NT2/D1 (cell line): ENCODE measurements at regions not wholly inside any gene's neighbourhood (a gene's known extent, or its start where the extent isn't known, plus 50 kb on each side); places are given as distances from the start of the nearest gene placed in this dataset.

Experiments used
- SUZ12 ChIP-seq: IDR thresholded peaks from 2 replicates; pipeline ENCODE4 v1.6.1; 2011; ENCODE audit not compliant: insufficient read length, insufficient read depth; ENCODE audit errors: extremely low read depth
- ZNF274 ChIP-seq: IDR thresholded peaks from 2 replicates; pipeline ENCODE4 v1.6.1; 2011; ENCODE audit warnings: mild to moderate bottlenecking, low read depth, low read length

GRCh38 chrX:155819525-155819924 is 61.6 kb upstream of the VAMP7 start:
- TF ChIP-seq SUZ12 (no peak), ZNF274 (no peak)
